ENCODE measurements at regions not wholly inside any gene's neighbourhood (a gene's known extent, or its start where the extent isn't known, plus 50 kb on each side); places are given as distances from the start of the nearest gene placed in this dataset.

DNA sequence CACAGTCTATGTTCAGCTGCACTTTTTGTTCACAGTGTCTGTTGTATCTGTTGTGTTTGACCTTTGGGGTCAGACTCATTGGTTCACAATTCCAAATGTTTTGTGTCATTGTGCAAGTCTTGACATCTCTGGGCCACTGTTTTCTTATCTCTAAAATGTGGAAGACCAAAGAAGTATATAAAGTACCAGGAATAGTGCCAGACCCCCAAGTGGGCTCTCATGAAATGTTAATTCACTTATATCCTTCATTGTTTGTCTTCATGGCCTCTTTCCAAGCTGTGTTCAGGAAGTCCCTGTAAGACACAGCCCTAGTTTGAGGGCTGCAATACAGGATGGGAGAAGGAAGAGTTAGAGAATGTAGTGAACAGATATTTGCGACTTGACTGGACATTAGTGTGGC, 468.3 kb upstream of the BOD1L1 start:
- H3K4me1 ChIP-seq (ENCODE audit: control insufficient read depth in 2 of 3, insufficient read depth in 2 of 3, low read depth in 1 of 3, low read length in 3 of 3): no peaks in the 10 kb centered on the region
- no peak for FAIRE-seq
- no peak for DNase-seq
- no peak overlapping the region for H3K27ac ChIP-seq (ENCODE audit: low read depth in 2 of 2, low read length in 2 of 2)
- H3K4me3 ChIP-seq (ENCODE audit: low read length in 3 of 3): no peak overlapping the region
- no peaks in the 10 kb centered on the region for H3K36me3 ChIP-seq (ENCODE audit: control insufficient read depth in 2 of 3, insufficient read depth in 3 of 3, low read length in 3 of 3)
- no peaks in the 10 kb centered on the region for H3K9me3 ChIP-seq (ENCODE audit: control insufficient read depth in 2 of 3, insufficient read depth in 1 of 3, low read length in 3 of 3)
- no peak overlapping the region for H3K9ac ChIP-seq (ENCODE audit: low read length in 3 of 3)
- no peaks in the 10 kb centered on the region for H3K27me3 ChIP-seq (ENCODE audit: control insufficient read depth, insufficient read depth, low read length)
- TF ChIP-seq, protein P1, sequence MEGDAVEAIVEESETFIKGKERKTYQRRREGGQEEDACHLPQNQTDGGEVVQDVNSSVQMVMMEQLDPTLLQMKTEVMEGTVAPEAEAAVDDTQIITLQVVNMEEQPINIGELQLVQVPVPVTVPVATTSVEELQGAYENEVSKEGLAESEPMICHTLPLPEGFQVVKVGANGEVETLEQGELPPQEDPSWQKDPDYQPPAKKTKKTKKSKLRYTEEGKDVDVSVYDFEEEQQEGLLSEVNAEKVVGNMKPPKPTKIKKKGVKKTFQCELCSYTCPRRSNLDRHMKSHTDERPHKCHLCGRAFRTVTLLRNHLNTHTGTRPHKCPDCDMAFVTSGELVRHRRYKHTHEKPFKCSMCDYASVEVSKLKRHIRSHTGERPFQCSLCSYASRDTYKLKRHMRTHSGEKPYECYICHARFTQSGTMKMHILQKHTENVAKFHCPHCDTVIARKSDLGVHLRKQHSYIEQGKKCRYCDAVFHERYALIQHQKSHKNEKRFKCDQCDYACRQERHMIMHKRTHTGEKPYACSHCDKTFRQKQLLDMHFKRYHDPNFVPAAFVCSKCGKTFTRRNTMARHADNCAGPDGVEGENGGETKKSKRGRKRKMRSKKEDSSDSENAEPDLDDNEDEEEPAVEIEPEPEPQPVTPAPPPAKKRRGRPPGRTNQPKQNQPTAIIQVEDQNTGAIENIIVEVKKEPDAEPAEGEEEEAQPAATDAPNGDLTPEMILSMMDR (IDR thresholded peaks at IDR 0.05; ENCODE audit: borderline replicate concordance, extremely low read depth, insufficient read depth): no peak
- intact Hi-C loops (cut with DNase I): no loop called here

DNA sequence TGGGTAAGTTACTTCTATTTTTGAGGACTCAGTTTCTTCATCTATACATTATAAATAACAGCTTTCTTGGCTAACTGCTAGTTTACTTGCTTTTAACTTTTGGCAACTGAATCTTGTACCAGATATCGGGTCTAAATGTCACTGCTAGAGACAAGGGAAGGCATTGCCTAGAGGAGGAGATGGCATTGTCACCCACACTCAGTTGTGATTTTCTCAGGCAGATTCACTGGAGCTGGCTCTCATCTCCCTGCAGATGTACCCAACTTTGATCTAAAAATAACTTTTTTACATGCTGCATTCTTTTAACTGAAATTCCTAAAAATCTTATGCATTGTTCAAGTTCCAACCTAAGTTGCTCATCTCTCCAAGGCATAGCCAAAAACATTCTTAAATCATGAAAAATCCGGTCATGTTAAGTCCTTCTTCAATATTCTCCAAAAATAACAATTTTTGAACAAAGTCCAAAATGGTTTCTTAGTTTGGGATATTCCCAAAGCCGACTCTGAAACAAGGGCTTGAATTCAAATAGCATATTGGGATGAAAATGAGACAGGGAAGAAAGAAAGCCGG, 469.0 kb upstream of the BOD1L1 start:
- intact Hi-C loops (cut with DNase I): no loop called here
- H3K9ac ChIP-seq (ENCODE audit: low read length in 3 of 3): no peak overlapping the region
- TF ChIP-seq, protein P1 (IDR thresholded peaks at IDR 0.05; ENCODE audit: borderline replicate concordance, extremely low read depth, insufficient read depth): no peak
- H3K36me3 ChIP-seq (ENCODE audit: control insufficient read depth in 2 of 3, insufficient read depth in 3 of 3, low read length in 3 of 3): no peaks in the 10 kb centered on the region
- H3K27ac ChIP-seq (ENCODE audit: low read depth in 2 of 2, low read length in 2 of 2): no peak overlapping the region
- H3K9me3 ChIP-seq (ENCODE audit: control insufficient read depth in 2 of 3, insufficient read depth in 1 of 3, low read length in 3 of 3): no peaks in the 10 kb centered on the region
- no peak overlapping the region for H3K4me3 ChIP-seq (ENCODE audit: low read length in 3 of 3)
- H3K27me3 ChIP-seq (ENCODE audit: control insufficient read depth, insufficient read depth, low read length): no peaks in the 10 kb centered on the region
- no peak for DNase-seq
- no peaks in the 10 kb centered on the region for H3K4me1 ChIP-seq (ENCODE audit: control insufficient read depth in 2 of 3, insufficient read depth in 2 of 3, low read depth in 1 of 3, low read length in 3 of 3)
- no peak for FAIRE-seq

DNA sequence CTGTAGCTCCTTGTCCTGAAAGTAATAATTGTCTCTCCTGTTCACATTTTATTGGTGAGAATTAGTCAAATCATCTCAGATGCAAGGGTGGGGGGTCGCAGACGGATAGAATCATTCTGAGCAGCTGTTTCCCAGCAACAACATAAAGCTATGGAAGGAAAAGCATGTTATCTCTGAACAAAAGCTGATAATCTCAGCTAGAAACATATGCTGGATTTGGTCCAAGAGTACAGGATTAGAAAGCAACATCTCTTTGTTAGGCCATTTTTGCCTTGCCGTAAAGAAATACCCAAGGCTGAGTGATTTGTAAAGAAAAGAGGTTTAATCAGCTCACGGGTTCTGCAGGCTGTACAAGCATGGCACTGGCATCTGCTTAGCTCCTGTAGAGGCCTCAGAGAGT, 472.8 kb upstream of the BOD1L1 start:
- Histone ChIP-seq H3K27ac (ENCODE audit: low read depth in 2 of 2, low read length in 2 of 2) (no peak overlapping the region), H3K4me1 (ENCODE audit: control insufficient read depth in 2 of 3, insufficient read depth in 2 of 3, low read depth in 1 of 3, low read length in 3 of 3) (no peaks in the 10 kb centered on the region), H3K9ac (ENCODE audit: low read length in 3 of 3) (no peak overlapping the region), H3K27me3 (ENCODE audit: control insufficient read depth, insufficient read depth, low read length) (no peaks in the 10 kb centered on the region), H3K4me3 (ENCODE audit: low read length in 3 of 3) (no peak overlapping the region), H3K36me3 (ENCODE audit: control insufficient read depth in 2 of 3, insufficient read depth in 3 of 3, low read length in 3 of 3) (no peaks in the 10 kb centered on the region), H3K9me3 (ENCODE audit: control insufficient read depth in 2 of 3, insufficient read depth in 1 of 3, low read length in 3 of 3) (no peaks in the 10 kb centered on the region)
- FAIRE-seq: no peak
- TF ChIP-seq, protein P1 (IDR thresholded peaks at IDR 0.05; ENCODE audit: borderline replicate concordance, extremely low read depth, insufficient read depth): no peak
- no peak for DNase-seq
- intact Hi-C loops (cut with DNase I): no loop called here

DNA sequence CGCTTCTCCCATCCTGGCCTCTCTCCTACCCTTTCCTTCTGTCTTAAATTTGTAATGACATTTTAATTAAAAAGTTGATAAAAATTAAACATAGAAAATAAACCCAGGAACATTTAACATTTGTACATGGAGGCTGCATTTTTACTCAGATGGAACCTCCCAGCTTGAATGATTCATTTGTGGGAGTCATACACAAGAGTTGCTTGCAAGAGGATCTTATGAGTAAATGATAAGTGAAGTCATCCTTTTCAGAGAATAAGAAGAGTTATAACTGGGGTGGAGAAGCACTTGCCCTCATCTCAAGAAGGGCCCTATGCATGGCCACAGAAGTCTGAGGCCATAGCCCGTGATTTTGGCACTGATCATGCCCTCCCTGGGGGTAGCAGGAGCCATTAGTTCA, 482.9 kb upstream of the BOD1L1 start:
- no peaks in the 10 kb centered on the region for H3K27me3 ChIP-seq (ENCODE audit: control insufficient read depth, insufficient read depth, low read length)
- TF ChIP-seq, protein P1 (IDR thresholded peaks at IDR 0.05; ENCODE audit: borderline replicate concordance, extremely low read depth, insufficient read depth): no peak
- intact Hi-C loops (cut with DNase I): no loop called here
- no peak for DNase-seq
- no peak overlapping the region for H3K4me3 ChIP-seq (ENCODE audit: low read length in 3 of 3)
- peaks cover 0 to 2% (median 0%) of the 10 kb centered on the region in 3 donors for H3K9me3 ChIP-seq (ENCODE audit: control insufficient read depth in 2 of 3, insufficient read depth in 1 of 3, low read length in 3 of 3)
- no peak overlapping the region for H3K9ac ChIP-seq (ENCODE audit: low read length in 3 of 3)
- no peaks in the 10 kb centered on the region for H3K4me1 ChIP-seq (ENCODE audit: control insufficient read depth in 2 of 3, insufficient read depth in 2 of 3, low read depth in 1 of 3, low read length in 3 of 3)
- H3K27ac ChIP-seq (ENCODE audit: low read depth in 2 of 2, low read length in 2 of 2): no peak overlapping the region
- no peak for FAIRE-seq
- H3K36me3 ChIP-seq (ENCODE audit: control insufficient read depth in 2 of 3, insufficient read depth in 3 of 3, low read length in 3 of 3): no peaks in the 10 kb centered on the region
